HEK293 (cell line): ENCODE measurements at regions not wholly inside any gene's neighbourhood (a gene's known extent, or its start where the extent isn't known, plus 50 kb on each side); places are given as distances from the start of the nearest gene placed in this dataset.

Source experiments
- CTCF ChIA-PET: fragments of 350-600 bp; formaldehyde crosslinking; extraction: SDS; loops from one replicate; lab custom pipeline; 2021; ENCODE audit warnings: antibody characterized with exemption; lab: Yijun Ruan, JAX
- POLR2A ChIA-PET: fragments of 300-600 bp; formaldehyde crosslinking; extraction: SDS; loops from one replicate; lab custom pipeline; 2020; ENCODE audit warnings: antibody characterized with exemption, inconsistent platforms; lab: Yijun Ruan, JAX
- H3K27ac ChIP-seq: fragments of 200-500 bp; sonication (Bioruptor generic); 2 replicates; pipeline ENCODE4 v1.5.1; 2014; ENCODE audit warnings: low read depth, low read length, control low read depth, inconsistent platforms; ENCODE audit errors: extremely low read depth
- H3K36me3 ChIP-seq, 2 experiments: fragments of 200-500 bp in 1 of 2; sonication (Bioruptor generic) in 1 of 2; 1 replicate in 1 of 2; 2 replicates in 1 of 2; pipeline ENCODE4 v1.5.1; 2014 to 2017; ENCODE audit warnings: inconsistent platforms in 2 of 2, low read length in 2 of 2; ENCODE audit not compliant: control insufficient read depth in 2 of 2, insufficient read depth in 1 of 2
- H3K4me1 ChIP-seq: fragments of 200-500 bp; sonication (Bioruptor generic); 2 replicates; pipeline ENCODE4 v1.5.1; 2014; ENCODE audit warnings: mild to moderate bottlenecking, low read length, inconsistent platforms; ENCODE audit not compliant: control insufficient read depth, insufficient read depth
- H3K4me3 ChIP-seq: 2 replicates; pipeline ENCODE4 v1.5.1; 2011; ENCODE audit warnings: low read depth, mild to moderate bottlenecking, control low read depth, low read length, moderate library complexity
- H3K9me3 ChIP-seq: fragments of 200-500 bp; sonication (Bioruptor generic); 2 replicates; pipeline ENCODE4 v1.5.1; 2014; ENCODE audit warnings: low read depth, low read length, inconsistent platforms; ENCODE audit not compliant: control insufficient read depth, insufficient read depth
- ELK4 ChIP-seq: IDR thresholded peaks from 2 replicates; pipeline ENCODE4 v1.6.1; 2011; ENCODE audit warnings: mild to moderate bottlenecking, low read depth, low read length, borderline replicate concordance
- ZFP3 ChIP-seq: fragments of 450-650 bp; formaldehyde crosslinking; IDR thresholded peaks from 2 replicates; pipeline ENCODE4 v1.5.1; 2016; ENCODE audit warnings: low read depth, missing biosample characterization, missing genetic modification characterization
- ZNF23 ChIP-seq: fragments of 450-650 bp; formaldehyde crosslinking; IDR thresholded peaks from 2 replicates; pipeline ENCODE4 v1.5.1; 2016; ENCODE audit warnings: missing biosample characterization, missing genetic modification characterization, borderline replicate concordance
- ZNF239 ChIP-seq: fragments of 450-650 bp; formaldehyde crosslinking; IDR thresholded peaks from 2 replicates; pipeline ENCODE4 v1.5.1; 2016; ENCODE audit warnings: missing biosample characterization, missing genetic modification characterization
- ZNF311 ChIP-seq: fragments of 450-650 bp; formaldehyde crosslinking; IDR thresholded peaks from 2 replicates; pipeline ENCODE4 v1.5.1; 2017; ENCODE audit warnings: missing biosample characterization, missing genetic modification characterization, borderline replicate concordance
- ZSCAN5A ChIP-seq: fragments of 450-650 bp; formaldehyde crosslinking; IDR thresholded peaks from 2 replicates; pipeline ENCODE4 v1.5.1; 2016; ENCODE audit warnings: missing biosample characterization, missing genetic modification characterization
- TF ChIP-seq, protein P1 (sequence below): fragments of 450-650 bp; formaldehyde crosslinking; IDR thresholded peaks from 2 replicates; pipeline ENCODE4 v1.5.1; 2016; ENCODE audit warnings: missing biosample characterization, missing genetic modification characterization
- TF ChIP-seq, protein P2 (sequence below): fragments of 450-650 bp; formaldehyde crosslinking; IDR thresholded peaks from 2 replicates; pipeline ENCODE4 v1.5.1; 2016; ENCODE audit warnings: missing biosample characterization, missing genetic modification characterization
- TF ChIP-seq, protein P3 (sequence below): fragments of 450-650 bp; formaldehyde crosslinking; conservative IDR thresholded peaks from 2 replicates; pipeline ENCODE4 v1.5.1; 2016; ENCODE audit warnings: low read depth, missing biosample characterization, missing genetic modification characterization
- TF ChIP-seq, protein P4 (sequence below): fragments of 450-650 bp; formaldehyde crosslinking; IDR thresholded peaks from 2 replicates; pipeline ENCODE4 v1.5.1; 2016; ENCODE audit warnings: missing biosample characterization, missing genetic modification characterization
- TF ChIP-seq, protein P5 (sequence below): fragments of 450-650 bp; formaldehyde crosslinking; optimal IDR thresholded peaks from 2 replicates; pipeline ENCODE3; 2016; ENCODE audit warnings: missing biosample characterization, mild to moderate bottlenecking, missing genetic modification characterization

- TF ChIP-seq, protein P1, sequence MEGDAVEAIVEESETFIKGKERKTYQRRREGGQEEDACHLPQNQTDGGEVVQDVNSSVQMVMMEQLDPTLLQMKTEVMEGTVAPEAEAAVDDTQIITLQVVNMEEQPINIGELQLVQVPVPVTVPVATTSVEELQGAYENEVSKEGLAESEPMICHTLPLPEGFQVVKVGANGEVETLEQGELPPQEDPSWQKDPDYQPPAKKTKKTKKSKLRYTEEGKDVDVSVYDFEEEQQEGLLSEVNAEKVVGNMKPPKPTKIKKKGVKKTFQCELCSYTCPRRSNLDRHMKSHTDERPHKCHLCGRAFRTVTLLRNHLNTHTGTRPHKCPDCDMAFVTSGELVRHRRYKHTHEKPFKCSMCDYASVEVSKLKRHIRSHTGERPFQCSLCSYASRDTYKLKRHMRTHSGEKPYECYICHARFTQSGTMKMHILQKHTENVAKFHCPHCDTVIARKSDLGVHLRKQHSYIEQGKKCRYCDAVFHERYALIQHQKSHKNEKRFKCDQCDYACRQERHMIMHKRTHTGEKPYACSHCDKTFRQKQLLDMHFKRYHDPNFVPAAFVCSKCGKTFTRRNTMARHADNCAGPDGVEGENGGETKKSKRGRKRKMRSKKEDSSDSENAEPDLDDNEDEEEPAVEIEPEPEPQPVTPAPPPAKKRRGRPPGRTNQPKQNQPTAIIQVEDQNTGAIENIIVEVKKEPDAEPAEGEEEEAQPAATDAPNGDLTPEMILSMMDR, result no peak
- TF ChIP-seq ZFP3 (tag by site-specific recombination), result no peak
- TF ChIP-seq, protein P2, sequence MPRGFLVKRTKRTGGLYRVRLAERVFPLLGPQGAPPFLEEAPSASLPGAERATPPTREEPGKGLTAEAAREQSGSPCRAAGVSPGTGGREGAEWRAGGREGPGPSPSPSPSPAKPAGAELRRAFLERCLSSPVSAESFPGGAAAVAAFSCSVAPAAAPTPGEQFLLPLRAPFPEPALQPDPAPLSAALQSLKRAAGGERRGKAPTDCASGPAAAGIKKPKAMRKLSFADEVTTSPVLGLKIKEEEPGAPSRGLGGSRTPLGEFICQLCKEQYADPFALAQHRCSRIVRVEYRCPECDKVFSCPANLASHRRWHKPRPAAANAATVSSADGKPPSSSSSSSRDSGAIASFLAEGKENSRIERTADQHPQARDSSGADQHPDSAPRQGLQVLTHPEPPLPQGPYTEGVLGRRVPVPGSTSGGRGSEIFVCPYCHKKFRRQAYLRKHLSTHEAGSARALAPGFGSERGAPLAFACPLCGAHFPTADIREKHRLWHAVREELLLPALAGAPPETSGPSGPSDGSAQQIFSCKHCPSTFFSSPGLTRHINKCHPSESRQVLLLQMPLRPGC, result no peak
These were observed 105.7 kb upstream of the ANO1 start (continued) for GRCh38 chr11:69972351-69972802.

DNA sequence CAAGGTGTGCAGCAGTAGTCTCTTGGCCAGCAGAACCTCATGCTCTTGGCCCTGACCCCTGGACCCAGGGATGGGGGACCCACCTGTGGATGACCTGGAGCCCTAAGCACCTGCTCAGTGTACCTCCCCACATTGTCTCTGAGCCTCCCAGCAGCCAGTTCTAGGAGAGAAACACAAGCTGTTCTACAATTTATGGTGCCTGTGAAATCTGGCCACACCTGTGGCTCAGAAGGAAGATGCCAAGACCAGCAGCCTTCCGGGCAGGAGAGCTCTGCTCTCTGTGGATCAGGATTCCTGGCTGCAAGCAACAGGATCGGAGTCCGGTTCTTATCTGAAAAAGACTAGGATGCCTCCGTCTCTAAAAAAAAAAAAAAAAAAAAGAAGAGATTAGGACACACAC, 103.6 kb upstream of the ANO1 start:
- CTCF ChIA-PET, result no interaction called here
- TF ChIP-seq, protein P3, sequence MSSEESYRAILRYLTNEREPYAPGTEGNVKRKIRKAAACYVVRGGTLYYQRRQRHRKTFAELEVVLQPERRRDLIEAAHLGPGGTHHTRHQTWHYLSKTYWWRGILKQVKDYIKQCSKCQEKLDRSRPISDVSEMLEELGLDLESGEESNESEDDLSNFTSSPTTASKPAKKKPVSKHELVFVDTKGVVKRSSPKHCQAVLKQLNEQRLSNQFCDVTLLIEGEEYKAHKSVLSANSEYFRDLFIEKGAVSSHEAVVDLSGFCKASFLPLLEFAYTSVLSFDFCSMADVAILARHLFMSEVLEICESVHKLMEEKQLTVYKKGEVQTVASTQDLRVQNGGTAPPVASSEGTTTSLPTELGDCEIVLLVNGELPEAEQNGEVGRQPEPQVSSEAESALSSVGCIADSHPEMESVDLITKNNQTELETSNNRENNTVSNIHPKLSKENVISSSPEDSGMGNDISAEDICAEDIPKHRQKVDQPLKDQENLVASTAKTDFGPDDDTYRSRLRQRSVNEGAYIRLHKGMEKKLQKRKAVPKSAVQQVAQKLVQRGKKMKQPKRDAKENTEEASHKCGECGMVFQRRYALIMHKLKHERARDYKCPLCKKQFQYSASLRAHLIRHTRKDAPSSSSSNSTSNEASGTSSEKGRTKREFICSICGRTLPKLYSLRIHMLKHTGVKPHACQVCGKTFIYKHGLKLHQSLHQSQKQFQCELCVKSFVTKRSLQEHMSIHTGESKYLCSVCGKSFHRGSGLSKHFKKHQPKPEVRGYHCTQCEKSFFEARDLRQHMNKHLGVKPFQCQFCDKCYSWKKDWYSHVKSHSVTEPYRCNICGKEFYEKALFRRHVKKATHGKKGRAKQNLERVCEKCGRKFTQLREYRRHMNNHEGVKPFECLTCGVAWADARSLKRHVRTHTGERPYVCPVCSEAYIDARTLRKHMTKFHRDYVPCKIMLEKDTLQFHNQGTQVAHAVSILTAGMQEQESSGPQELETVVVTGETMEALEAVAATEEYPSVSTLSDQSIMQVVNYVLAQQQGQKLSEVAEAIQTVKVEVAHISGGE (tag by site-specific recombination), result no peak
- no peak for TF ChIP-seq ZNF23
- TF ChIP-seq, protein P4, sequence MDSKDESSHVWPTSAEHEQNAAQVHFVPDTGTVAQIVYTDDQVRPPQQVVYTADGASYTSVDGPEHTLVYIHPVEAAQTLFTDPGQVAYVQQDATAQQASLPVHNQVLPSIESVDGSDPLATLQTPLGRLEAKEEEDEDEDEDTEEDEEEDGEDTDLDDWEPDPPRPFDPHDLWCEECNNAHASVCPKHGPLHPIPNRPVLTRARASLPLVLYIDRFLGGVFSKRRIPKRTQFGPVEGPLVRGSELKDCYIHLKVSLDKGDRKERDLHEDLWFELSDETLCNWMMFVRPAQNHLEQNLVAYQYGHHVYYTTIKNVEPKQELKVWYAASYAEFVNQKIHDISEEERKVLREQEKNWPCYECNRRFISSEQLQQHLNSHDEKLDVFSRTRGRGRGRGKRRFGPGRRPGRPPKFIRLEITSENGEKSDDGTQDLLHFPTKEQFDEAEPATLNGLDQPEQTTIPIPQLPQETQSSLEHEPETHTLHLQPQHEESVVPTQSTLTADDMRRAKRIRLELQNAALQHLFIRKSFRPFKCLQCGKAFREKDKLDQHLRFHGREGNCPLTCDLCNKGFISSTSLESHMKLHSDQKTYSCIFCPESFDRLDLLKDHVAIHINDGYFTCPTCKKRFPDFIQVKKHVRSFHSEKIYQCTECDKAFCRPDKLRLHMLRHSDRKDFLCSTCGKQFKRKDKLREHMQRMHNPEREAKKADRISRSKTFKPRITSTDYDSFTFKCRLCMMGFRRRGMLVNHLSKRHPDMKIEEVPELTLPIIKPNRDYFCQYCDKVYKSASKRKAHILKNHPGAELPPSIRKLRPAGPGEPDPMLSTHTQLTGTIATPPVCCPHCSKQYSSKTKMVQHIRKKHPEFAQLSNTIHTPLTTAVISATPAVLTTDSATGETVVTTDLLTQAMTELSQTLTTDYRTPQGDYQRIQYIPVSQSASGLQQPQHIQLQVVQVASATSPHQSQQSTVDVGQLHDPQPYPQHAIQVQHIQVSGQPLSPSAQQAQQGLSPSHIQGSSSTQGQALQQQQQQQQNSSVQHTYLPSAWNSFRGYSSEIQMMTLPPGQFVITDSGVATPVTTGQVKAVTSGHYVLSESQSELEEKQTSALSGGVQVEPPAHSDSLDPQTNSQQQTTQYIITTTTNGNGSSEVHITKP, result no peak
- no peak for TF ChIP-seq ZNF239 (tag by site-specific recombination)
- TF ChIP-seq ELK4, result no peak
- no peak for TF ChIP-seq ZNF311 (tag by site-specific recombination)
- TF ChIP-seq ZSCAN5A (tag by site-specific recombination), result no peak
- TF ChIP-seq, protein P5, sequence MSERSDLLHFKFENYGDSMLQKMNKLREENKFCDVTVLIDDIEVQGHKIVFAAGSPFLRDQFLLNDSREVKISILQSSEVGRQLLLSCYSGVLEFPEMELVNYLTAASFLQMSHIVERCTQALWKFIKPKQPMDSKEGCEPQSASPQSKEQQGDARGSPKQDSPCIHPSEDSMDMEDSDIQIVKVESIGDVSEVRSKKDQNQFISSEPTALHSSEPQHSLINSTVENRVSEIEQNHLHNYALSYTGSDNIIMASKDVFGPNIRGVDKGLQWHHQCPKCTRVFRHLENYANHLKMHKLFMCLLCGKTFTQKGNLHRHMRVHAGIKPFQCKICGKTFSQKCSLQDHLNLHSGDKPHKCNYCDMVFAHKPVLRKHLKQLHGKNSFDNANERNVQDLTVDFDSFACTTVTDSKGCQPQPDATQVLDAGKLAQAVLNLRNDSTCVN (tag by site-specific recombination), result no peak
- H3K27ac ChIP-seq, result no peak overlapping the region
- H3K4me1 ChIP-seq, result no peaks in the 10 kb centered on the region
- POLR2A ChIA-PET, result interaction anchor here (0.6 kb wide), 1 partner anchor 128 kb away, joined by 3 read pairs; no protein-coding TSS in a partner anchor
- H3K9me3 ChIP-seq, result no peaks in the 10 kb centered on the region
- no peaks in the 10 kb centered on the region for H3K36me3 ChIP-seq
- no peak overlapping the region for H3K4me3 ChIP-seq
